GM19025 (cell line): ENCODE measurements at regions not wholly inside any gene's neighbourhood (a gene's known extent, or its start where the extent isn't known, plus 50 kb on each side); places are given as distances from the start of the nearest gene placed in this dataset.

Source experiments
- ATAC-seq: cut with Tn5 transposase; IDR thresholded peaks from one replicate; pipeline ENCODE4 v1.9.1; 2021; ENCODE audit warnings: mild to moderate bottlenecking, low read depth, moderate library complexity; ENCODE audit not compliant: unreplicated experiment

- ATAC-seq, result no peak
These were observed 856.2 kb downstream of the TUSC7 start for GRCh38 chr3:117565777-117566176.

GRCh38 chr3:117566926-117567325 is 857.3 kb downstream of the TUSC7 start:
- no peak for ATAC-seq

- no peak for ATAC-seq
These were observed 857.8 kb downstream of the TUSC7 start for GRCh38 chr3:117567382-117567781.

GRCh38 chr3:117567906-117568305 is 858.3 kb downstream of the TUSC7 start:
- no peak for ATAC-seq

GRCh38 chr3:117572786-117573185 is 863.2 kb downstream of the TUSC7 start:
- no peak for ATAC-seq

- ATAC-seq, result no peak
These were observed 871.2 kb downstream of the TUSC7 start for GRCh38 chr3:117580806-117581205.

GRCh38 chr3:117586161-117586560 is 876.6 kb downstream of the TUSC7 start:
- ATAC-seq, result no peak

- no peak for ATAC-seq
These were observed 877.8 kb downstream of the TUSC7 start for GRCh38 chr3:117587416-117587815.

- ATAC-seq, result no peak
These were observed 879.9 kb downstream of the TUSC7 start for GRCh38 chr3:117589454-117589853.

GRCh38 chr3:117595615-117596014 is 886.0 kb downstream of the TUSC7 start:
- no peak for ATAC-seq

GRCh38 chr3:117596503-117596902 is 886.9 kb downstream of the TUSC7 start:
- ATAC-seq, result no peak

- ATAC-seq, result no peak
These were observed 888.3 kb downstream of the TUSC7 start for GRCh38 chr3:117597865-117598264.

GRCh38 chr3:117600112-117600511 is 890.5 kb downstream of the TUSC7 start:
- peak; percentile 61 for ATAC-seq

- ATAC-seq, result no peak
These were observed 891.1 kb downstream of the TUSC7 start for GRCh38 chr3:117600666-117601065.

- no peak for ATAC-seq
These were observed 892.6 kb downstream of the TUSC7 start for GRCh38 chr3:117602058-117602644.

GRCh38 chr3:117603097-117603496 is 893.5 kb downstream of the TUSC7 start:
- no peak for ATAC-seq

- no peak for ATAC-seq
These were observed 897.3 kb downstream of the TUSC7 start for GRCh38 chr3:117606866-117607265.

- ATAC-seq, result no peak
These were observed 899.8 kb downstream of the TUSC7 start for GRCh38 chr3:117609330-117609729.

- no peak for ATAC-seq
These were observed 900.6 kb downstream of the TUSC7 start for GRCh38 chr3:117610156-117610555.

GRCh38 chr3:117611211-117611610 is 901.6 kb downstream of the TUSC7 start:
- ATAC-seq, result no peak

GRCh38 chr3:117616227-117616626 is 906.6 kb downstream of the TUSC7 start:
- ATAC-seq, result no peak

- no peak for ATAC-seq
These were observed 908.3 kb downstream of the TUSC7 start for GRCh38 chr3:117617906-117618305.

- ATAC-seq, result no peak
These were observed 908.9 kb downstream of the TUSC7 start for GRCh38 chr3:117618462-117618861.
